ENCODE measurements at regions not wholly inside any gene's neighbourhood (a gene's known extent, or its start where the extent isn't known, plus 50 kb on each side); places are given as distances from the start of the nearest gene placed in this dataset.

DNA sequence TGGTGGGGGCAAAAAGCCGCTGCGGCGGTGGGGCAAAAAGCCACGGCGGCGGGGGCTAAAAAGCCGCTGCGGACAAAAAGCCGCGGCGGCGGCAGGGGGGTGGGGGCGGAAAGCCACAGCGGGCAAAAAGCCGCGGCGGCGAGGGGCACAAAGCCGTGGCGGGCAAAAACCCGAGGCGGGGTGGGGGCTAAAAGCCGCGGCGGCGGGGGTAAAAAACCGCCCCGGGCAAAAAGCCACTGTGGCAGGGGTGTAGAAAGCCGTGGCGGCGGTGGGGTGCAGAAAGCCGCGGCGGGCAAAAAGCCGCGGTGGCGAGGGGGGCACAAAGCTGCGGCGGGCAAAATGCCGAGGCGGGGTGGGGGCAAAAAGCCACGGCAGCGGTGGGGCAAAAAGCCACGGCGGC, 3901.8 kb downstream of the SRGAP2C start (continued):
- TF ChIP-seq, protein P1, sequence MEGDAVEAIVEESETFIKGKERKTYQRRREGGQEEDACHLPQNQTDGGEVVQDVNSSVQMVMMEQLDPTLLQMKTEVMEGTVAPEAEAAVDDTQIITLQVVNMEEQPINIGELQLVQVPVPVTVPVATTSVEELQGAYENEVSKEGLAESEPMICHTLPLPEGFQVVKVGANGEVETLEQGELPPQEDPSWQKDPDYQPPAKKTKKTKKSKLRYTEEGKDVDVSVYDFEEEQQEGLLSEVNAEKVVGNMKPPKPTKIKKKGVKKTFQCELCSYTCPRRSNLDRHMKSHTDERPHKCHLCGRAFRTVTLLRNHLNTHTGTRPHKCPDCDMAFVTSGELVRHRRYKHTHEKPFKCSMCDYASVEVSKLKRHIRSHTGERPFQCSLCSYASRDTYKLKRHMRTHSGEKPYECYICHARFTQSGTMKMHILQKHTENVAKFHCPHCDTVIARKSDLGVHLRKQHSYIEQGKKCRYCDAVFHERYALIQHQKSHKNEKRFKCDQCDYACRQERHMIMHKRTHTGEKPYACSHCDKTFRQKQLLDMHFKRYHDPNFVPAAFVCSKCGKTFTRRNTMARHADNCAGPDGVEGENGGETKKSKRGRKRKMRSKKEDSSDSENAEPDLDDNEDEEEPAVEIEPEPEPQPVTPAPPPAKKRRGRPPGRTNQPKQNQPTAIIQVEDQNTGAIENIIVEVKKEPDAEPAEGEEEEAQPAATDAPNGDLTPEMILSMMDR (conservative IDR thresholded peaks at IDR 0.05; ENCODE audit: low read depth in 2 of 2), result no peak
- TF ChIP-seq ZNF331 (CRISPR knock-in tag; IDR thresholded peaks at IDR 0.05; ENCODE audit: low read depth) (no peak), NANOG (IDR thresholded peaks at IDR 0.05; ENCODE audit: borderline replicate concordance) (no peak), ETS1 (IDR thresholded peaks at IDR 0.05) (no peak), CREB1 (CRISPR knock-in tag; IDR thresholded peaks at IDR 0.05; ENCODE audit: low read depth) (no peak), STAT1 (IDR thresholded peaks at IDR 0.05; ENCODE audit: unreplicated experiment) (no peak), JUNB (IDR thresholded peaks at IDR 0.05; ENCODE audit: unreplicated experiment) (no peak)
- TF ChIP-seq, protein P2, sequence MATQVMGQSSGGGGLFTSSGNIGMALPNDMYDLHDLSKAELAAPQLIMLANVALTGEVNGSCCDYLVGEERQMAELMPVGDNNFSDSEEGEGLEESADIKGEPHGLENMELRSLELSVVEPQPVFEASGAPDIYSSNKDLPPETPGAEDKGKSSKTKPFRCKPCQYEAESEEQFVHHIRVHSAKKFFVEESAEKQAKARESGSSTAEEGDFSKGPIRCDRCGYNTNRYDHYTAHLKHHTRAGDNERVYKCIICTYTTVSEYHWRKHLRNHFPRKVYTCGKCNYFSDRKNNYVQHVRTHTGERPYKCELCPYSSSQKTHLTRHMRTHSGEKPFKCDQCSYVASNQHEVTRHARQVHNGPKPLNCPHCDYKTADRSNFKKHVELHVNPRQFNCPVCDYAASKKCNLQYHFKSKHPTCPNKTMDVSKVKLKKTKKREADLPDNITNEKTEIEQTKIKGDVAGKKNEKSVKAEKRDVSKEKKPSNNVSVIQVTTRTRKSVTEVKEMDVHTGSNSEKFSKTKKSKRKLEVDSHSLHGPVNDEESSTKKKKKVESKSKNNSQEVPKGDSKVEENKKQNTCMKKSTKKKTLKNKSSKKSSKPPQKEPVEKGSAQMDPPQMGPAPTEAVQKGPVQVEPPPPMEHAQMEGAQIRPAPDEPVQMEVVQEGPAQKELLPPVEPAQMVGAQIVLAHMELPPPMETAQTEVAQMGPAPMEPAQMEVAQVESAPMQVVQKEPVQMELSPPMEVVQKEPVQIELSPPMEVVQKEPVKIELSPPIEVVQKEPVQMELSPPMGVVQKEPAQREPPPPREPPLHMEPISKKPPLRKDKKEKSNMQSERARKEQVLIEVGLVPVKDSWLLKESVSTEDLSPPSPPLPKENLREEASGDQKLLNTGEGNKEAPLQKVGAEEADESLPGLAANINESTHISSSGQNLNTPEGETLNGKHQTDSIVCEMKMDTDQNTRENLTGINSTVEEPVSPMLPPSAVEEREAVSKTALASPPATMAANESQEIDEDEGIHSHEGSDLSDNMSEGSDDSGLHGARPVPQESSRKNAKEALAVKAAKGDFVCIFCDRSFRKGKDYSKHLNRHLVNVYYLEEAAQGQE (IDR thresholded peaks at IDR 0.05; ENCODE audit: unreplicated experiment), result no peak

DNA sequence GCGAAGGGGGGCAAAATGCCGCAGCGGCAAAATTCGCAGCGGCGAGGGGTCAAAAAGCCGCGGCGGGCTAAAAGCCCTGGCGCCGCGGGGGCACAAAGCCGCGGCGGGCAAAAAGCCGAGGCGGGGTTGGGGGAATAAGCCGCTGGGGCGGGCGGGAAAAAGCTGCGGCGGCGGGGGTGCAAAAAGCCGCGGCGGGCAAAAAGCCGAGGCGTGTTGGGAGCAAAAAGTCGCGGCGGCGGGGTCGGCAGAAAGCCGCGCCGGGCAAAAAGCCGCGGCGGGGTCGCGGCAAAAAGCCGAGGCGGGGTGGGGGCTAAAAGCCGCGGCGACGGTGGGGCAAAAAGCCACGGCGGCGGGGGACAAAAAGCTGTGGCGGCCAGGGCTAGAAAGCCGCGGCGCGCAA, 3902.5 kb downstream of the SRGAP2C start:
- Histone ChIP-seq H2AFZ (no peak overlapping the region), H3K27ac (ENCODE audit: low read depth) (no peak overlapping the region), H3K36me3 (ENCODE audit: insufficient read depth) (no peaks in the 10 kb centered on the region), H3K4me1 (ENCODE audit: insufficient read depth) (no peaks in the 10 kb centered on the region), H3F3A (replicated peaks; ENCODE audit: low read depth) (no peaks in the 10 kb centered on the region), H3K9me2 (ENCODE audit: insufficient read depth) (no peaks in the 10 kb centered on the region), H3K4me2 (no peak overlapping the region), H4K20me1 (replicated peaks; ENCODE audit: insufficient read depth) (no peaks in the 10 kb centered on the region), H3K79me2 (replicated peaks; ENCODE audit: insufficient read depth) (no peaks in the 10 kb centered on the region), H3K27me3 (ENCODE audit: insufficient read depth) (no peaks in the 10 kb centered on the region), H3K4me3 (no peak overlapping the region)
- peaks cover 27% of the 10 kb centered on the region for H3K27me3 Mint-ChIP-seq (ENCODE audit: insufficient read depth, low read depth, poor library complexity)
- peaks cover 71% of the 10 kb centered on the region for H3K9me3 Mint-ChIP-seq
- no peak overlapping the region for H3K4me3 Mint-ChIP-seq
- no peaks in the 10 kb centered on the region for H3K4me1 Mint-ChIP-seq
- TF ChIP-seq POLR2AphosphoS5 (IDR thresholded peaks at IDR 0.05; ENCODE audit: low read depth) (no peak), ZNF331 (CRISPR knock-in tag; IDR thresholded peaks at IDR 0.05; ENCODE audit: low read depth) (no peak), ETS1 (IDR thresholded peaks at IDR 0.05) (no peak), CREB1 (CRISPR knock-in tag; IDR thresholded peaks at IDR 0.05; ENCODE audit: low read depth) (no peak), STAT1 (IDR thresholded peaks at IDR 0.05; ENCODE audit: unreplicated experiment) (no peak)
- peaks cover 34% of the 10 kb centered on the region for H3K36me3 Mint-ChIP-seq (ENCODE audit: low read depth)
- no peak overlapping the region for H3K27ac Mint-ChIP-seq
- DNase-seq (ENCODE audit: low spot score) (no peak), ATAC-seq (no peak)
